ENCODE measurements at regions not wholly inside any gene's neighbourhood (a gene's known extent, or its start where the extent isn't known, plus 50 kb on each side); places are given as distances from the start of the nearest gene placed in this dataset.

GRCh38 chr9:80059191-80059590, 487.4 kb downstream of the TLE4 start:
- TF ChIP-seq, protein P1, sequence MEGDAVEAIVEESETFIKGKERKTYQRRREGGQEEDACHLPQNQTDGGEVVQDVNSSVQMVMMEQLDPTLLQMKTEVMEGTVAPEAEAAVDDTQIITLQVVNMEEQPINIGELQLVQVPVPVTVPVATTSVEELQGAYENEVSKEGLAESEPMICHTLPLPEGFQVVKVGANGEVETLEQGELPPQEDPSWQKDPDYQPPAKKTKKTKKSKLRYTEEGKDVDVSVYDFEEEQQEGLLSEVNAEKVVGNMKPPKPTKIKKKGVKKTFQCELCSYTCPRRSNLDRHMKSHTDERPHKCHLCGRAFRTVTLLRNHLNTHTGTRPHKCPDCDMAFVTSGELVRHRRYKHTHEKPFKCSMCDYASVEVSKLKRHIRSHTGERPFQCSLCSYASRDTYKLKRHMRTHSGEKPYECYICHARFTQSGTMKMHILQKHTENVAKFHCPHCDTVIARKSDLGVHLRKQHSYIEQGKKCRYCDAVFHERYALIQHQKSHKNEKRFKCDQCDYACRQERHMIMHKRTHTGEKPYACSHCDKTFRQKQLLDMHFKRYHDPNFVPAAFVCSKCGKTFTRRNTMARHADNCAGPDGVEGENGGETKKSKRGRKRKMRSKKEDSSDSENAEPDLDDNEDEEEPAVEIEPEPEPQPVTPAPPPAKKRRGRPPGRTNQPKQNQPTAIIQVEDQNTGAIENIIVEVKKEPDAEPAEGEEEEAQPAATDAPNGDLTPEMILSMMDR (conservative IDR thresholded peaks at IDR 0.05 in 1 of 2, IDR thresholded peaks at IDR 0.05 in 1 of 2; ENCODE audit: extremely low read depth in 1 of 2, insufficient read depth in 1 of 2, low read depth in 1 of 2, low read length in 2 of 2), result no peak
- no peak for TF ChIP-seq EZH2 (IDR thresholded peaks at IDR 0.05; ENCODE audit: borderline replicate concordance, low read length)

Data from mammary epithelial cell (primary cell).